ENCODE measurements at regions not wholly inside any gene's neighbourhood (a gene's known extent, or its start where the extent isn't known, plus 50 kb on each side); places are given as distances from the start of the nearest gene placed in this dataset.

DNA sequence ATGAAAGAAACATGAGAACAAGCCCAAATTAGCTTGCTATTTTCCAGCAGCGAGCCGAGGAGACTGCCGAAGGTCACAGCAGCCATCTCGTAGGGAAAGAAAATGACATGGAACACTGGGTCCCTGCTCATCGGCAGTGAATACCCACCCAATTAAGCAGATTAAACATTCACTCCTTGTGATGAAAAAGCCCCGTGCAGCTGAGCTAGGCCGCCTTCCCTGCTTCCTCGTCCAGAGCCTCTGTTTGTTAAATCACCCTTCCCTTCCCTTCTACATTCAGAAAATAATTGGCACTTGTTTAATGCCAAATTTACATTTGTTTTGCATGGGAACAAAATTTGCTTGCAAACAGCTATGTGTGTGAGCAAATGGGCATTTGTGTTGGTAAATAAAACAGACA lies 342.5 kb downstream of the RMST start:
- H2BK12ac ChIP-seq (ENCODE audit: insufficient read length, low read depth, low read length) = no peak overlapping the region
- Mint-ChIP-seq H3K36me3 (ENCODE audit: insufficient read depth in 1 of 3, low read depth in 3 of 3) (no peaks in the 10 kb centered on the region), H3K4me3 (no peak overlapping the region), H3K27me3 (ENCODE audit: low read depth) (peaks cover 1% of the 10 kb centered on the region; the same call in 1 of the 2 replicates), H3K27ac (no peak overlapping the region), H3K4me1 (peaks cover 15 to 18% of the 10 kb centered on the region in 2 experiments), H3K9me3 (no peaks in the 10 kb centered on the region; a peak in 2 of 5 replicates)
- H3K23ac ChIP-seq (ENCODE audit: insufficient read length, low read depth, low read length) = no peak overlapping the region
- no peak overlapping the region for H3K56ac ChIP-seq (ENCODE audit: insufficient read length, low read depth, low read length)
- TF ChIP-seq CTCF (conservative IDR thresholded peaks at IDR 0.05) = no peak
- no peaks in the 10 kb centered on the region for H4K20me1 ChIP-seq (ENCODE audit: control insufficient read depth, insufficient read depth, insufficient read length)
- no peak overlapping the region for H4K8ac ChIP-seq (replicated peaks; ENCODE audit: insufficient read length, low read depth, low read length)
- H4K91ac ChIP-seq (ENCODE audit: insufficient read length, low read depth, low read length) = no peak overlapping the region
- no peak for DNase-seq
- H2AFZ ChIP-seq (ENCODE audit: low read length) = peak overlapping the region; percentile 66
- peak overlapping the region; percentile 17 for H3K9ac ChIP-seq (ENCODE audit: extremely low read depth, insufficient read length, low read length)
- H3K79me2 ChIP-seq (ENCODE audit: insufficient read depth, low read length) = no peaks in the 10 kb centered on the region
- H3K4me2 ChIP-seq (ENCODE audit: insufficient read depth, insufficient read length, low read length) = no peak overlapping the region
- H2BK20ac ChIP-seq (ENCODE audit: low read depth, low read length, poor library complexity, severe bottlenecking) = no peak overlapping the region
- no peaks in the 10 kb centered on the region for H3K79me1 ChIP-seq (ENCODE audit: insufficient read depth, low read depth, low read length, poor library complexity, severe bottlenecking)
- no peaks in the 10 kb centered on the region for H3K27me3 ChIP-seq (ENCODE audit: insufficient read depth, low read length)
- no peak overlapping the region for H2BK120ac ChIP-seq (ENCODE audit: low read depth, low read length, poor library complexity, severe bottlenecking)
- H3K9me3 ChIP-seq (ENCODE audit: control insufficient read depth, low read depth, low read length) = no peaks in the 10 kb centered on the region
- no peak overlapping the region for H2AK5ac ChIP-seq (ENCODE audit: insufficient read length, low read length)
- no peak overlapping the region for H3K14ac ChIP-seq (ENCODE audit: insufficient read depth, low read length)
- H2BK5ac ChIP-seq (ENCODE audit: insufficient read length, low read length) = no peak overlapping the region
- H4K5ac ChIP-seq (ENCODE audit: insufficient read length, low read depth, low read length) = no peak overlapping the region
- no peak overlapping the region for H3K27ac ChIP-seq (ENCODE audit: insufficient read length, low read depth, low read length)
- no peak overlapping the region for H2BK15ac ChIP-seq (ENCODE audit: low read depth, low read length)
- no CpG with 5 or more reads among the region's 8 CpGs for WGBS (ENCODE audit: extremely low coverage, insufficient read length, low lambda C conversion rate)
- H3K4me1 ChIP-seq (ENCODE audit: insufficient read depth, low read length) = peaks cover 6% of the 10 kb centered on the region; the same call in 1 of the 2 replicates
- no peaks in the 10 kb centered on the region for H3K23me2 ChIP-seq (ENCODE audit: insufficient read length, low read depth, low read length, poor library complexity, severe bottlenecking)
- no peak overlapping the region for H3K4ac ChIP-seq (ENCODE audit: low read depth, low read length)
- H3T11ph ChIP-seq (ENCODE audit: low read length) = no peak overlapping the region
- H3K18ac ChIP-seq (ENCODE audit: insufficient read length, low read depth, low read length) = no peak overlapping the region

All from H9 (cell line).